Prostate gland (tissue), 2 donors: ENCODE measurements at regions not wholly inside any gene's neighbourhood (a gene's known extent, or its start where the extent isn't known, plus 50 kb on each side); places are given as distances from the start of the nearest gene placed in this dataset.

ENCODE experiments used
- CTCF ChIP-seq, 4 experiments: fragments of 200-600 bp in 2 of 4; fragments of 450-650 bp in 2 of 4; sonication (generic) in 2 of 4; IDR thresholded peaks; 1 replicate in 3 of 4; 2 replicates in 1 of 4; pipeline ENCODE4 v1.5.1; 2016 to 2019; ENCODE audit warnings: antibody characterized with exemption in 4 of 4, mild to moderate bottlenecking in 2 of 4, moderate library complexity in 2 of 4
- POLR2AphosphoS5 ChIP-seq: sonication (generic); formaldehyde crosslinking; IDR thresholded peaks from one replicate; pipeline ENCODE4 v1.6.1; 2017; ENCODE audit warnings: antibody characterized with exemption

GRCh38 chr5:82331557-82331956, 53.4 kb upstream of the RPS23 start:
- TF ChIP-seq CTCF (IDR thresholded peaks at IDR 0.05) (no peak), POLR2AphosphoS5 (no peak)
